HL-60 (cell line): ENCODE measurements at regions not wholly inside any gene's neighbourhood (a gene's known extent, or its start where the extent isn't known, plus 50 kb on each side); places are given as distances from the start of the nearest gene placed in this dataset.

Experiments
- CTCF ChIP-seq: IDR thresholded peaks from one replicate; pipeline ENCODE4 v1.5.1; 2011; ENCODE audit warnings: low read length, control low read depth, inconsistent platforms; ENCODE audit not compliant: insufficient read depth
- GABPA ChIP-seq: IDR thresholded peaks from 2 replicates; pipeline ENCODE4 v1.6.1; 2012; ENCODE audit warnings: low read depth
- POLR2AphosphoS5 ChIP-seq: IDR thresholded peaks from 2 replicates; pipeline ENCODE4 v1.6.1; 2012; ENCODE audit warnings: low read depth
- SPI1 ChIP-seq: IDR thresholded peaks from 2 replicates; pipeline ENCODE4 v1.6.1; 2012; ENCODE audit warnings: low read depth, mild to moderate bottlenecking, borderline replicate concordance
- TF ChIP-seq, protein P1 (sequence below): IDR thresholded peaks from 2 replicates; pipeline ENCODE4 v1.6.1; 2012; ENCODE audit warnings: low read depth; ENCODE audit not compliant: insufficient replicate concordance

GRCh38 chr6:95725344-95725743 lies 148.0 kb downstream of the MANEA start:
- no peak for TF ChIP-seq CTCF
- TF ChIP-seq POLR2AphosphoS5 = no peak
- TF ChIP-seq, protein P1, sequence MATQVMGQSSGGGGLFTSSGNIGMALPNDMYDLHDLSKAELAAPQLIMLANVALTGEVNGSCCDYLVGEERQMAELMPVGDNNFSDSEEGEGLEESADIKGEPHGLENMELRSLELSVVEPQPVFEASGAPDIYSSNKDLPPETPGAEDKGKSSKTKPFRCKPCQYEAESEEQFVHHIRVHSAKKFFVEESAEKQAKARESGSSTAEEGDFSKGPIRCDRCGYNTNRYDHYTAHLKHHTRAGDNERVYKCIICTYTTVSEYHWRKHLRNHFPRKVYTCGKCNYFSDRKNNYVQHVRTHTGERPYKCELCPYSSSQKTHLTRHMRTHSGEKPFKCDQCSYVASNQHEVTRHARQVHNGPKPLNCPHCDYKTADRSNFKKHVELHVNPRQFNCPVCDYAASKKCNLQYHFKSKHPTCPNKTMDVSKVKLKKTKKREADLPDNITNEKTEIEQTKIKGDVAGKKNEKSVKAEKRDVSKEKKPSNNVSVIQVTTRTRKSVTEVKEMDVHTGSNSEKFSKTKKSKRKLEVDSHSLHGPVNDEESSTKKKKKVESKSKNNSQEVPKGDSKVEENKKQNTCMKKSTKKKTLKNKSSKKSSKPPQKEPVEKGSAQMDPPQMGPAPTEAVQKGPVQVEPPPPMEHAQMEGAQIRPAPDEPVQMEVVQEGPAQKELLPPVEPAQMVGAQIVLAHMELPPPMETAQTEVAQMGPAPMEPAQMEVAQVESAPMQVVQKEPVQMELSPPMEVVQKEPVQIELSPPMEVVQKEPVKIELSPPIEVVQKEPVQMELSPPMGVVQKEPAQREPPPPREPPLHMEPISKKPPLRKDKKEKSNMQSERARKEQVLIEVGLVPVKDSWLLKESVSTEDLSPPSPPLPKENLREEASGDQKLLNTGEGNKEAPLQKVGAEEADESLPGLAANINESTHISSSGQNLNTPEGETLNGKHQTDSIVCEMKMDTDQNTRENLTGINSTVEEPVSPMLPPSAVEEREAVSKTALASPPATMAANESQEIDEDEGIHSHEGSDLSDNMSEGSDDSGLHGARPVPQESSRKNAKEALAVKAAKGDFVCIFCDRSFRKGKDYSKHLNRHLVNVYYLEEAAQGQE = no peak
- TF ChIP-seq GABPA = no peak
- TF ChIP-seq SPI1 = no peak
